ENCODE measurements at regions not wholly inside any gene's neighbourhood (a gene's known extent, or its start where the extent isn't known, plus 50 kb on each side); places are given as distances from the start of the nearest gene placed in this dataset.

DNA sequence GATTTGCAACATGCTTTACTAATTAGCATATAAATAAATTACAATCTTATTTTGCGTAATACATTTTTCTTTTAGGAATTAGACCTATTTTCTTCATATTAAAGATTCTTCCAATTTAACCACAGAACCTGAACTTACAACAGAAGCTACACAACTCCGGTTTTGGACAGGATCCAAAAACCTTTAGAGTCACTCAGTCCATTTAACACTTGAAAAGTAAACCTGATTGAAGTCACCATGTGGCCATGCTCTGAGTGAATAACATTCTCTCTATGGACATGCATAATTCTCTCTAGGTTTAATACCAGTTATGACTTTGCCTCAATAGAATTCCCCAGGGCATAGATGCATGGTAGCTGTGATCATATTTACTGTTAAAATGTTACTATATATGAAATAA, 751.0 kb downstream of the VGLL3 start:
- H3K27me3 ChIP-seq (ENCODE audit: control insufficient read depth, insufficient read depth, low read length) = no peaks in the 10 kb centered on the region
- DNase-seq = no peak
- no peak overlapping the region for H3K56ac ChIP-seq (ENCODE audit: extremely low read depth, insufficient read depth, low read length)
- H3K23ac ChIP-seq (ENCODE audit: low read depth, low read length) = no peak overlapping the region
- no peak overlapping the region for H3K27ac ChIP-seq (ENCODE audit: insufficient read depth, low read length)
- H4K20me1 ChIP-seq (ENCODE audit: insufficient read depth, low read length) = no peaks in the 10 kb centered on the region
- H2BK5ac ChIP-seq (ENCODE audit: low read depth, low read length, poor library complexity, severe bottlenecking) = no peak overlapping the region
- H3K4me3 ChIP-seq (ENCODE audit: insufficient read depth, low read depth, low read length) = no peak overlapping the region
- no peak overlapping the region for H2BK20ac ChIP-seq (ENCODE audit: low read depth, low read length)
- no TSS peak for BruUV-seq (replicated peaks)
- H3K36me3 ChIP-seq (ENCODE audit: control insufficient read depth, insufficient read depth, low read length) = no peaks in the 10 kb centered on the region
- TF ChIP-seq RCOR1 (IDR thresholded peaks at IDR 0.05; ENCODE audit: insufficient replicate concordance, low read length) (no peak), RAD21 (IDR thresholded peaks at IDR 0.05; ENCODE audit: low read length) (no peak)
- no peak overlapping the region for H2AK9ac ChIP-seq (replicated peaks; ENCODE audit: low read depth, low read length, poor library complexity)
- H3K14ac ChIP-seq (replicated peaks; ENCODE audit: low read depth, low read length) = no peak overlapping the region
- POLR2A ChIA-PET (ENCODE audit: unreplicated experiment) = no interaction called here
- H4K5ac ChIP-seq (ENCODE audit: low read depth, low read length) = no peak overlapping the region
- H2AK5ac ChIP-seq (ENCODE audit: low read depth, low read length) = no peak overlapping the region
- ATAC-seq (ENCODE audit: low read depth) = no peak
- no peak overlapping the region for H2AFZ ChIP-seq (replicated peaks; ENCODE audit: low read length, poor library complexity)
- H2BK15ac ChIP-seq (ENCODE audit: low read depth, low read length) = no peak overlapping the region
- 0% methylated on average over 1 of the region's 2 CpGs; no CpG with 5 or more reads in 1 of the 2 experiments for WGBS, 2 experiments (ENCODE audit: extremely low coverage in 2 of 2, insufficient read length in 1 of 2)
- in situ Hi-C loops (cut with MboI; ENCODE audit: low sequenced_read_pairs) = no loop called here
- no peaks in the 10 kb centered on the region for H3K4me1 ChIP-seq (ENCODE audit: control insufficient read depth, insufficient read depth, low read length)
- H2BK120ac ChIP-seq (ENCODE audit: low read depth, low read length) = no peak overlapping the region
- H3K4ac ChIP-seq (ENCODE audit: low read depth, low read length) = no peak overlapping the region
- no peak overlapping the region for H3K9ac ChIP-seq (ENCODE audit: low read depth, low read length)
- no peaks in the 10 kb centered on the region for H3K79me1 ChIP-seq (ENCODE audit: low read depth in 1 of 2, low read length in 2 of 2)
- no peak overlapping the region for H4K91ac ChIP-seq (ENCODE audit: insufficient read depth, low read depth, low read length)
- no peak overlapping the region for H4K8ac ChIP-seq (ENCODE audit: low read depth in 2 of 2, low read length in 2 of 2)
- dilution Hi-C loops (cut with HindIII; ENCODE audit: low sequenced_read_pairs, unreplicated experiment) = no loop called here
- H3K4me2 ChIP-seq (ENCODE audit: low read depth, low read length) = no peak overlapping the region
- intact Hi-C loops (cut with micrococcal nuclease) = no loop called here
- no peak overlapping the region for H3K18ac ChIP-seq (ENCODE audit: low read depth, low read length)
- CTCF ChIA-PET = no interaction called here
- H3K9me1 ChIP-seq (ENCODE audit: insufficient read depth, low read length) = no peaks in the 10 kb centered on the region
- H3K9me3 ChIP-seq (ENCODE audit: control insufficient read depth, insufficient read depth, low read length) = no peaks in the 10 kb centered on the region
